Erythroblast (primary cell): ENCODE measurements at regions not wholly inside any gene's neighbourhood (a gene's known extent, or its start where the extent isn't known, plus 50 kb on each side); places are given as distances from the start of the nearest gene placed in this dataset.

ENCODE experiments used
- GATA1 ChIP-seq: IDR thresholded peaks from 2 replicates; pipeline ENCODE4 v1.6.1; 2011; ENCODE audit warnings: low read depth, mild to moderate bottlenecking, control low read depth, low read length, moderate library complexity
- POLR2A ChIP-seq: IDR thresholded peaks from 2 replicates; pipeline ENCODE4 v1.6.1; 2011; ENCODE audit warnings: mild to moderate bottlenecking, low read length

GRCh38 chr5:98492258-98492657 lies 281.2 kb upstream of the RGMB start:
- no peak for TF ChIP-seq POLR2A
- no peak for TF ChIP-seq GATA1
